ENCODE measurements at regions not wholly inside any gene's neighbourhood (a gene's known extent, or its start where the extent isn't known, plus 50 kb on each side); places are given as distances from the start of the nearest gene placed in this dataset.

- TF ChIP-seq REST (IDR thresholded peaks at IDR 0.05; ENCODE audit: low read depth) (no peak), RAD21 (IDR thresholded peaks at IDR 0.05; ENCODE audit: low read depth) (no peak), YY1 (IDR thresholded peaks at IDR 0.05; ENCODE audit: extremely low read depth, insufficient replicate concordance, low read depth, low read length) (no peak), CTCF (IDR thresholded peaks at IDR 0.05 in 2 of 3, conservative IDR thresholded peaks at IDR 0.05 in 1 of 3; ENCODE audit: borderline replicate concordance in 1 of 3, insufficient read depth in 1 of 3, low read depth in 2 of 3, low read length in 2 of 3) (no peak), CBX3 (IDR thresholded peaks at IDR 0.05; ENCODE audit: low read depth) (no peak), MAX (IDR thresholded peaks at IDR 0.05) (no peak), EGR1 (IDR thresholded peaks at IDR 0.05; ENCODE audit: low read depth) (no peak), ZFX (IDR thresholded peaks at IDR 0.05) (no peak), POLR2A (IDR thresholded peaks at IDR 0.05; ENCODE audit: borderline replicate concordance, extremely low read depth, insufficient read depth, insufficient read length) (no peak), FOSL1 (IDR thresholded peaks at IDR 0.05; ENCODE audit: low read depth) (no peak), TCF7L2 (IDR thresholded peaks at IDR 0.05; ENCODE audit: borderline replicate concordance, extremely low read depth, insufficient read depth, insufficient read length) (no peak), SRF (IDR thresholded peaks at IDR 0.05; ENCODE audit: low read depth) (no peak), SP1 (IDR thresholded peaks at IDR 0.05; ENCODE audit: low read depth) (no peak), ZNF274 (IDR thresholded peaks at IDR 0.05; ENCODE audit: low read depth, low read length) (no peak), POLR2AphosphoS5 (IDR thresholded peaks at IDR 0.05; ENCODE audit: low read depth, low read length) (no peak), ZBTB33 (IDR thresholded peaks at IDR 0.05; ENCODE audit: extremely low read depth, insufficient replicate concordance, low read length) (no peak)
- DNase-seq (ENCODE audit: low read depth, low spot score) (no peak), ATAC-seq (no peak)
- H3K36me3 ChIP-seq (ENCODE audit: control insufficient read depth in 1 of 2, insufficient read depth in 2 of 2, low read length in 2 of 2), result no peaks in the 10 kb centered on the region
- H3K9me3 ChIP-seq (ENCODE audit: control insufficient read depth in 1 of 2, insufficient read depth in 1 of 2, low read depth in 1 of 2, low read length in 2 of 2), result no peaks in the 10 kb centered on the region
- no peak overlapping the region for H3K4me3 ChIP-seq (replicated peaks in 1 of 2; ENCODE audit: low read depth in 1 of 2, low read length in 2 of 2)
- CTCF ChIA-PET, result no interaction called here
- no peak overlapping the region for H3K4me2 ChIP-seq (ENCODE audit: low read length)
- H3K27me3 ChIP-seq (ENCODE audit: insufficient read depth, low read length), result no peaks in the 10 kb centered on the region
- no peaks in the 10 kb centered on the region for H4K20me1 ChIP-seq (ENCODE audit: insufficient read depth)
- no peaks in the 10 kb centered on the region for H3K9me2 ChIP-seq (ENCODE audit: insufficient read depth)
- no TSS peak for BruUV-seq (replicated peaks)
- no peak overlapping the region for H3K9ac ChIP-seq (ENCODE audit: low read length)
- POLR2A ChIA-PET, result no interaction called here
- 0 out of 4 replicates have a peak, but pooled peaks cover 0 to 2% of the 10 kb centered on the region in 2 experiments for H3K4me1 ChIP-seq (ENCODE audit: control insufficient read depth in 1 of 2, insufficient read depth in 2 of 2, low read length in 2 of 2)
- no peaks in the 10 kb centered on the region for H3K79me2 ChIP-seq (ENCODE audit: insufficient read depth, low read length)
- RAD21 ChIA-PET (ENCODE audit: low non-redundant PET in 1 of 2, low total read pairs in 2 of 2, uncharacterized antibody in 2 of 2, unreplicated experiment in 2 of 2), result no interaction called here
- intact Hi-C loops (cut with micrococcal nuclease), result no loop called here
- no peak overlapping the region for H2AFZ ChIP-seq (ENCODE audit: low read depth, low read length, poor library complexity, severe bottlenecking)
- no peak overlapping the region for H3K27ac ChIP-seq (ENCODE audit: low read depth, low read length)
Observed at GRCh38 chr2:234324116-234324515, 172.8 kb downstream of the ARL4C start.

Measured in HCT116 (cell line).